Neural cell (in vitro differentiated cells): ENCODE measurements at regions not wholly inside any gene's neighbourhood (a gene's known extent, or its start where the extent isn't known, plus 50 kb on each side); places are given as distances from the start of the nearest gene placed in this dataset.
"Not testable (repeated sequence)": the region's sequence is repeated elsewhere in the genome, so short reads cannot be mapped to it uniquely, and the experiment has no call there.

Experiments used
- H2AFZ ChIP-seq: fragments of 200-600, 300-800 bp; sonication (generic), shearing (Covaris generic); 2 replicates; pipeline ENCODE4 v1.6.0; 2014; ENCODE audit warnings: low read depth, mild to moderate bottlenecking, antibody characterized with exemption, low read length, moderate library complexity
- H3F3A ChIP-seq: fragments of 200-600 bp; shearing (Covaris generic); 2 replicates; pipeline ENCODE4 v1.6.1; 2016; ENCODE audit warnings: mild to moderate bottlenecking, moderate library complexity, mixed read lengths, antibody characterized with exemption, low read length; ENCODE audit not compliant: insufficient read depth, poor library complexity, severe bottlenecking
- H3K27ac ChIP-seq: fragments of 200-600, 300-800 bp; sonication (generic), shearing (Covaris generic); 2 replicates; pipeline ENCODE4 v1.5.1; 2014; ENCODE audit warnings: mild to moderate bottlenecking, low read length, moderate library complexity
- H3K27me3 ChIP-seq: fragments of 300-800, 200-600 bp; sonication (generic), shearing (Covaris generic); 2 replicates; pipeline ENCODE4 v1.6.0; 2014; ENCODE audit warnings: mild to moderate bottlenecking, low read depth, low read length, moderate library complexity; ENCODE audit not compliant: insufficient read depth
- H3K36me3 ChIP-seq: fragments of 300-800, 200-600 bp; sonication (generic), shearing (Covaris generic); 2 replicates; pipeline ENCODE4 v1.5.1; 2014; ENCODE audit warnings: mild to moderate bottlenecking, antibody characterized with exemption, low read length, moderate library complexity; ENCODE audit not compliant: insufficient read depth
- H3K4me2 ChIP-seq: fragments of 300-800, 200-600 bp; sonication (generic), shearing (Covaris generic); 2 replicates; pipeline ENCODE4 v1.6.0; 2014; ENCODE audit warnings: mild to moderate bottlenecking, low read length
- H3K4me3 ChIP-seq: fragments of 300-800, 200-600 bp; sonication (generic), shearing (Covaris generic); 2 replicates; pipeline ENCODE4 v1.5.1; 2014; ENCODE audit warnings: mild to moderate bottlenecking, low read length, moderate library complexity
- H3K79me2 ChIP-seq: fragments of 200-600 bp; shearing (Covaris generic); replicated peaks from 2 replicates; pipeline ENCODE4 v1.6.0; 2014; ENCODE audit warnings: mild to moderate bottlenecking, low read length, moderate library complexity; ENCODE audit not compliant: insufficient read depth
- H3K9ac ChIP-seq: fragments of 300-800, 200-600 bp; sonication (generic), shearing (Covaris generic); 2 replicates; pipeline ENCODE4 v1.6.1; 2016; ENCODE audit warnings: mild to moderate bottlenecking, low read length, mixed read lengths
- H3K9me2 ChIP-seq: fragments of 200-600 bp; shearing (Covaris generic); 2 replicates; pipeline ENCODE4 v1.6.1; 2016; ENCODE audit warnings: mild to moderate bottlenecking, low read length, mixed read lengths; ENCODE audit not compliant: insufficient read depth
- H3K9me3 ChIP-seq: fragments of 200-600, 300-800 bp; sonication (generic), shearing (Covaris generic); 2 replicates; pipeline ENCODE4 v1.6.1; 2016; ENCODE audit warnings: mild to moderate bottlenecking, mixed run types, low read length, moderate library complexity, mixed read lengths
- H4K20me1 ChIP-seq: fragments of 200-600 bp; shearing (Covaris generic); 2 replicates; pipeline ENCODE4 v1.6.1; 2016; ENCODE audit warnings: mild to moderate bottlenecking, mixed run types; ENCODE audit not compliant: insufficient read depth
- CTCF ChIP-seq: fragments of 450-650 bp; IDR thresholded peaks from 2 replicates; pipeline ENCODE4 v1.5.1; 2014; ENCODE audit warnings: antibody characterized with exemption, mild to moderate bottlenecking, moderate library complexity; ENCODE audit not compliant: poor library complexity, severe bottlenecking
- EP300 ChIP-seq: fragments of 450-650 bp; conservative IDR thresholded peaks from 2 replicates; pipeline ENCODE4 v1.6.1; 2014; ENCODE audit warnings: antibody characterized with exemption, mild to moderate bottlenecking, moderate library complexity; ENCODE audit not compliant: poor library complexity, severe bottlenecking
- EZH2 ChIP-seq: fragments of 200-600, 300-800 bp; shearing (Covaris generic), sonication (generic); IDR thresholded peaks from 2 replicates; pipeline ENCODE4 v1.6.1; 2014; ENCODE audit warnings: antibody characterized with exemption, low read length, borderline replicate concordance, mild to moderate bottlenecking; ENCODE audit not compliant: insufficient read depth, poor library complexity, severe bottlenecking
- MXI1 ChIP-seq: fragments of 450-650 bp; conservative IDR thresholded peaks from 2 replicates; pipeline ENCODE4 v1.6.1; 2014; ENCODE audit warnings: antibody characterized with exemption, mild to moderate bottlenecking; ENCODE audit not compliant: poor library complexity, severe bottlenecking
- POLR2AphosphoS5 ChIP-seq: IDR thresholded peaks from 2 replicates; pipeline ENCODE4 v1.6.1; 2012
- RAD21 ChIP-seq: fragments of 450-650 bp; conservative IDR thresholded peaks from 2 replicates; pipeline ENCODE4 v1.6.1; 2014; ENCODE audit warnings: antibody characterized with exemption, mild to moderate bottlenecking, moderate library complexity
- REST ChIP-seq: IDR thresholded peaks from 2 replicates; pipeline ENCODE4 v1.6.1; 2012; ENCODE audit warnings: borderline replicate concordance
- SMC3 ChIP-seq: fragments of 450-650 bp; conservative IDR thresholded peaks from 2 replicates; pipeline ENCODE4 v1.6.1; 2014; ENCODE audit warnings: antibody characterized with exemption, mild to moderate bottlenecking, moderate library complexity; ENCODE audit not compliant: poor library complexity
- TAF1 ChIP-seq: IDR thresholded peaks from 2 replicates; pipeline ENCODE4 v1.6.1; 2012; ENCODE audit warnings: low read depth

DNA sequence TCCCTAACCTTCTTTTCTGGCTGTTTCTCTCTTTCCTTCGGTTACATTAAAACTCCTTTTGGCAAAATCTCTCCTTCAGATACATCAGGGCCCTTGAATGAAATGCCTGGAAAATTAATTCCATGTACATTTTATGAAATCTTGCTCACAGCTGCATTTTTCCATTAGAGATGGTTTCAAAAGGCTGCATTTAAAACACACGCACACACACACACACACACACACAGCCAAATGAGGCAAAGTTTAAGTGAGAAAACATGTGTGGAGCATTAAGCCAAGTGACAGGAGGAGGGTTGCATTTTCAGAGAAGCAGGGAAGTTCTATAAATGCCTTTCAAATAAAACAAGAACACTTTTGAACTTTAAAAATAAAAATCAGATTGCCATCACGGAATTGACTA is 216.4 kb downstream of the LRIG3 start:
- no peak overlapping the region for H3K9ac ChIP-seq
- no peaks in the 10 kb centered on the region for H3K9me2 ChIP-seq
- TF ChIP-seq SMC3 (no peak), REST (no peak), CTCF (no peak), EZH2 (no peak), MXI1 (no peak), POLR2AphosphoS5 (no peak), EP300 (no peak), RAD21 (no peak), TAF1 (no peak)
- H3K27ac ChIP-seq, result no peak overlapping the region
- H2AFZ ChIP-seq, result no peak overlapping the region
- no peaks in the 10 kb centered on the region for H3K27me3 ChIP-seq
- H4K20me1 ChIP-seq, result no peaks in the 10 kb centered on the region
- H3K4me3 ChIP-seq, result no peak overlapping the region
- H3K4me2 ChIP-seq, result no peak overlapping the region
- no peaks in the 10 kb centered on the region for H3K36me3 ChIP-seq
- no peaks in the 10 kb centered on the region for H3F3A ChIP-seq
- H3K79me2 ChIP-seq, result no peaks in the 10 kb centered on the region
- H3K9me3 ChIP-seq, result no peaks in the 10 kb centered on the region

DNA sequence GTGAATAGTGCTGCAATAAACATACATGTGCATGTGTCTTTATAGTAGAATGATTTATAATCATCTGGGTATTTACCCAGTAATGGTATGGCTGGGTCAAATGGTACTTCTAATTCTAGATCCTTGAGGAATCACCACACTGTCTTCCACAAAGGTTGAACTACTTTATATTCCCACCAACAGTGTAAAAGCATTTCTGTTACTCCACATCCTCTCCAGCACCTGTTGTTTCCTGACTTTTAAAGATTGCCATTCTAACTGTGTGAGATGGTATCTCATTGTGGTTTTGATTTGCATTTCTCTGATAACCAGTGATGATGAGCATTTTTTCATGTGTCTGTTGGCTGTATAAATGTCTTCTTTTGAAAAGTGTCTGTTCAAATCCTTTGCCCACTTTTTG is 215.5 kb downstream of the LRIG3 start:
- H3K9me3 ChIP-seq, H3K79me2 ChIP-seq, H3K36me3 ChIP-seq, H2AFZ ChIP-seq, H3K4me3 ChIP-seq, H3K27ac ChIP-seq, H3K4me2 ChIP-seq, H3F3A ChIP-seq, H3K9me2 ChIP-seq, H3K27me3 ChIP-seq, H4K20me1 ChIP-seq, H3K9ac ChIP-seq: not testable (repeated sequence)

- no peak overlapping the region for H2AFZ ChIP-seq
- H3K36me3 ChIP-seq, result no peaks in the 10 kb centered on the region
- no peaks in the 10 kb centered on the region for H4K20me1 ChIP-seq
- H3K4me2 ChIP-seq, result no peak overlapping the region
- no peak overlapping the region for H3K27ac ChIP-seq
- H3K79me2 ChIP-seq, result no peaks in the 10 kb centered on the region
- H3K9me2 ChIP-seq, result no peaks in the 10 kb centered on the region
- no peak overlapping the region for H3K9ac ChIP-seq
- H3K4me3 ChIP-seq, result no peak overlapping the region
- no peaks in the 10 kb centered on the region for H3K9me3 ChIP-seq
- TF ChIP-seq POLR2AphosphoS5 (no peak), EP300 (no peak), MXI1 (no peak), SMC3 (no peak), RAD21 (no peak)
- no peaks in the 10 kb centered on the region for H3F3A ChIP-seq
- H3K27me3 ChIP-seq, result no peaks in the 10 kb centered on the region
These were observed 209.4 kb downstream of the LRIG3 start for GRCh38 chr12:58710901-58711300.
